Kidney (tissue), 13 donors: ENCODE measurements at regions not wholly inside any gene's neighbourhood (a gene's known extent, or its start where the extent isn't known, plus 50 kb on each side); places are given as distances from the start of the nearest gene placed in this dataset.
A peak's percentile ranks its signal among the peaks of the same experiment; 100 is the strongest.

ENCODE experiments used
- DNase-seq, 5 donors: peaks; one replicate each; pipeline ENCODE4 v3.0.0-alpha.2; 2013 to 2020
- FAIRE-seq: peaks from 2 replicates; lab custom pipeline; 2012; peaks lifted over from hg19 to GRCh38; lab: Jason Lieb, UNC
- H3K27ac ChIP-seq, 2 donors: one replicate each; pipeline ENCODE4 v1.7.0; 2013; ENCODE audit warnings: low read depth in 2 of 2, low read length in 2 of 2, inconsistent platforms in 1 of 2
- H3K27me3 ChIP-seq: one replicate; pipeline ENCODE4 v1.7.1; 2013; ENCODE audit warnings: low read length, inconsistent platforms; ENCODE audit not compliant: control insufficient read depth, insufficient read depth
- H3K36me3 ChIP-seq, 3 donors: one replicate each; pipeline versions ENCODE4 v1.7.0 to v1.7.1; 2013; ENCODE audit warnings: low read length in 3 of 3, control low read depth in 1 of 3, inconsistent platforms in 1 of 3; ENCODE audit not compliant: insufficient read depth in 3 of 3, control insufficient read depth in 2 of 3
- H3K4me1 ChIP-seq, 3 donors: one replicate each; pipeline versions ENCODE4 v1.7.0 to v1.7.1; 2013; ENCODE audit warnings: low read length in 3 of 3, inconsistent platforms in 1 of 3, low read depth in 1 of 3; ENCODE audit not compliant: control insufficient read depth in 2 of 3, insufficient read depth in 2 of 3
- H3K4me3 ChIP-seq, 3 donors: one replicate each; pipeline versions ENCODE4 v1.7.0 to v1.8.1; 2013; ENCODE audit warnings: low read length in 3 of 3, control low read depth in 1 of 3, inconsistent platforms in 1 of 3
- H3K9ac ChIP-seq, 3 donors: one replicate each; pipeline versions ENCODE4 v1.7.0 to v1.7.1; 2013; ENCODE audit warnings: low read length in 3 of 3, control low read depth in 1 of 3, inconsistent platforms in 1 of 3
- H3K9me3 ChIP-seq, 3 donors: one replicate each; pipeline versions ENCODE4 v1.7.0 to v1.7.1; 2013; ENCODE audit warnings: low read length in 3 of 3, control low read depth in 1 of 3, inconsistent platforms in 1 of 3; ENCODE audit not compliant: control insufficient read depth in 2 of 3, insufficient read depth in 1 of 3
- intact Hi-C: fragments of 100-400 bp; cut with DNase I; formaldehyde crosslinking; loops from one replicate; pipeline ENCODE4 v1.11.1; 2022
- TF ChIP-seq, protein P1 (sequence below): IDR thresholded peaks from 3 replicates; pipeline ENCODE4 v1.5.1; 2012; ENCODE audit warnings: mild to moderate bottlenecking, moderate library complexity, borderline replicate concordance; ENCODE audit not compliant: insufficient read depth; ENCODE audit errors: extremely low read depth
- donor health status: control.
- donor health status: control.
- donor health status: control.
- donor health status: control.
- donor health status: control.
- donor health status: DM: yes; HTN: yes; CAD: no.
- donor health status: Normal renal cell carcinoma (clear cell type).

DNA sequence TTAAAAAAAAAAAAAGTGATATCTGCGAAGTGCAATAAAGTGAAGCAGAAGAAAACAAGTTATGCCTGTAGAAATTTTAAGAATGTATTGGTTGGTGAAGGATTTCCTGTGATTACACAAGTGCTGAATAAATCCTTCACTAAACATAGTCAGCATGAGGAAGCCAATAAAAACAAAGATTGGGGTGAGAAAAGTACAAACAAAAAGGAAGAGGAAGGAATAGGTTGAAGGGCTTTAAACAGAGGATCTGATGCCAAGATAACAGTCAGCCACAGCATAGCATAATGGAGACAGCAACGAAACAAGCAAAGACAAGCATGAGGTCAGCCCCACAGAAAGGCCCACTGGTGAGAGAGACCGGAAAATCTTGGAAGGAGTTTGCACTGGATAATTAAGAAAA, 372.2 kb downstream of the ADAM29 start:
- Histone ChIP-seq H3K4me1 (no peaks in the 10 kb centered on the region), H3K9ac (no peak overlapping the region), H3K4me3 (no peak overlapping the region), H3K27ac (no peak overlapping the region), H3K9me3 (no peaks in the 10 kb centered on the region), H3K36me3 (no peaks in the 10 kb centered on the region), H3K27me3 (no peaks in the 10 kb centered on the region)
- TF ChIP-seq, protein P1, sequence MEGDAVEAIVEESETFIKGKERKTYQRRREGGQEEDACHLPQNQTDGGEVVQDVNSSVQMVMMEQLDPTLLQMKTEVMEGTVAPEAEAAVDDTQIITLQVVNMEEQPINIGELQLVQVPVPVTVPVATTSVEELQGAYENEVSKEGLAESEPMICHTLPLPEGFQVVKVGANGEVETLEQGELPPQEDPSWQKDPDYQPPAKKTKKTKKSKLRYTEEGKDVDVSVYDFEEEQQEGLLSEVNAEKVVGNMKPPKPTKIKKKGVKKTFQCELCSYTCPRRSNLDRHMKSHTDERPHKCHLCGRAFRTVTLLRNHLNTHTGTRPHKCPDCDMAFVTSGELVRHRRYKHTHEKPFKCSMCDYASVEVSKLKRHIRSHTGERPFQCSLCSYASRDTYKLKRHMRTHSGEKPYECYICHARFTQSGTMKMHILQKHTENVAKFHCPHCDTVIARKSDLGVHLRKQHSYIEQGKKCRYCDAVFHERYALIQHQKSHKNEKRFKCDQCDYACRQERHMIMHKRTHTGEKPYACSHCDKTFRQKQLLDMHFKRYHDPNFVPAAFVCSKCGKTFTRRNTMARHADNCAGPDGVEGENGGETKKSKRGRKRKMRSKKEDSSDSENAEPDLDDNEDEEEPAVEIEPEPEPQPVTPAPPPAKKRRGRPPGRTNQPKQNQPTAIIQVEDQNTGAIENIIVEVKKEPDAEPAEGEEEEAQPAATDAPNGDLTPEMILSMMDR: no peak
- DNase-seq: no peak
- intact Hi-C loops: no loop called here
- FAIRE-seq: no peak

DNA sequence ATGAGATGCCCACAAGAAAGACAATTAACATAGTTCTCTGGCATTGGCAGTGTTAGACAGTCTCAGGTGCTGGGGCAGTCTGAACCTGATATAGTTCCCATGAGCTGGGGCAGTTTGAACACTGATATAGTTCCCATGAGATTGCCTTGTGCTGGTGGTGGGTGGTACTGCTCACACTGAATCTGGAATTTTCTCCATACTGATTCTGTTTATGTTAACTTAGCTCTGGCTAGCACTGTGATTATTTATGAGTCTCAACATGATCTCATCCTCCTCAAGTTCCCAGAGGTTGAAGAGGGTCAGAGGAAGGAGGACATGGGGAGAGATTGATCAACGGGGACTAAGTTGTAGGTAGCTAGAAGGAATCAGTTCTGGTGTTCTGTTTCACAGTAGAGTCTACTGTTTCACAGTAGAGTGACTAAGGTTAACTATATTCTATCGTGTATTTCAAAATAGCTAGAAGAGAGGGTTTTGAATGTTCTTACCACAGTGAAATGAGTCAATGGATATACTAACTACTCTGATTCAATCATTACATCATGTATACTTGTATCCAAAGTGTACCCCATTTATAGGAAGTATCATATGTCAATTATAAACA, 379.9 kb downstream of the ADAM29 start:
- H3K27ac ChIP-seq: no peak overlapping the region
- no peaks in the 10 kb centered on the region for H3K4me1 ChIP-seq
- intact Hi-C loops: no loop called here
- DNase-seq (peak in 3 of 5 donors; percentile 26 to 49 (median 43)), FAIRE-seq (no peak)
- H3K36me3 ChIP-seq: no peaks in the 10 kb centered on the region
- H3K4me3 ChIP-seq: no peak overlapping the region
- TF ChIP-seq, protein P1: no peak
- H3K27me3 ChIP-seq: no peaks in the 10 kb centered on the region
- no peaks in the 10 kb centered on the region for H3K9me3 ChIP-seq
- no peak overlapping the region for H3K9ac ChIP-seq

DNA sequence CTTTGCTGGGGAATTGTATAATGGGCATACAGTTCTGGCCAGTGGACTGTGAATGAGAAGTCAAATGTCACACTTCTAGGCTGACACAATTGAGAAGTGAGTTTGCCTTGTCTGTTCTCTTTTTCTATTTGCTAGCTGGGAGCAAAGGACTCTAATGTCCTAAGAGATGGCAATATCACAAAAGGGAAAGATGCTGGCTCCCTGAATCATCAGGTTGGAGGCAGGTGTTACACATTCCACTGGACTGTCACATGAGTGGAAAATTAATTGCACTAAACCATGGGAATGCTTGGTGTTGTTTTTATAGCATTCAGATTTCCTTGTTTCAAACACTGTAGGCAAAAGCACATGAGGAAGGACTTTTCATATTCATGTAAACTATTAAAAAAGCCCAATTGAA, 388.3 kb downstream of the ADAM29 start:
- TF ChIP-seq, protein P1: no peak
- Histone ChIP-seq H3K27me3 (no peaks in the 10 kb centered on the region), H3K9me3 (no peaks in the 10 kb centered on the region), H3K4me1 (no peaks in the 10 kb centered on the region), H3K27ac (no peak overlapping the region), H3K4me3 (no peak overlapping the region), H3K36me3 (no peaks in the 10 kb centered on the region), H3K9ac (no peak overlapping the region)
- no peak for FAIRE-seq
- DNase-seq: peak in 2 of 5 donors; percentile 17 to 24
- intact Hi-C loops: no loop called here

DNA sequence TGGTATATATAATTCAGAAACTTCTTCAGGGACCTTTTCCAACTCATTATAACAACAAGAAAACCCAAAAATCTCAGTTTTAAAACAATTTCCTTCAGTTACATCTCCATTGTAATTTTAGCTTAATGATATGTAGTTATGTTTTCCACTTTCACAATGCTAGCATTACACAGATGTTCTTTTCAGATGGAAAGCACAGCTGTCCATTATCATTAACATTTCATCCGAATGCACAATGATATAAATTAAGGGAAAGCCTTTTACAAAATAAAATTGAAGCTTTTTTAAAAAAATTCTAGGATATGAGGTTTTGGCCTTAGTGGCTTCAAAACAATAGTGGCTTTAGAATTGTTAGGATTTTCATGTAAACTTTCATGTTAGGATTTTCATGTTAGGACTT, 389.2 kb downstream of the ADAM29 start:
- DNase-seq (no peak), FAIRE-seq (no peak)
- H3K4me3 ChIP-seq: no peak overlapping the region
- intact Hi-C loops: no loop called here
- H3K36me3 ChIP-seq: no peaks in the 10 kb centered on the region
- H3K9ac ChIP-seq: no peak overlapping the region
- H3K4me1 ChIP-seq: no peaks in the 10 kb centered on the region
- H3K27ac ChIP-seq: no peak overlapping the region
- no peaks in the 10 kb centered on the region for H3K9me3 ChIP-seq
- no peaks in the 10 kb centered on the region for H3K27me3 ChIP-seq
- TF ChIP-seq, protein P1: no peak
